NCI-H774 (cell line): ENCODE measurements at regions not wholly inside any gene's neighbourhood (a gene's known extent, or its start where the extent isn't known, plus 50 kb on each side); places are given as distances from the start of the nearest gene placed in this dataset.

ENCODE experiments used
- DNase-seq: peaks from one replicate; lab custom pipeline; 2025; lab: John Stamatoyannopoulos, UW

- no peak for DNase-seq
These were observed 191.5 kb upstream of the RFC3 start for GRCh38 chr13:33626407-33626806.

GRCh38 chr13:33628662-33629061, 189.3 kb upstream of the RFC3 start:
- DNase-seq = no peak

GRCh38 chr13:33629605-33630360, 188.2 kb upstream of the RFC3 start:
- no peak for DNase-seq

GRCh38 chr13:33633701-33634545, 184.0 kb upstream of the RFC3 start:
- no peak for DNase-seq

- DNase-seq = no peak
These were observed 183.4 kb upstream of the RFC3 start for GRCh38 chr13:33634546-33634982.

- DNase-seq = no peak
These were observed 181.7 kb upstream of the RFC3 start for GRCh38 chr13:33636243-33636642.

GRCh38 chr13:33636955-33637670, 180.8 kb upstream of the RFC3 start:
- DNase-seq = no peak

GRCh38 chr13:33637978-33638743, 179.8 kb upstream of the RFC3 start:
- DNase-seq = no peak

- no peak for DNase-seq
These were observed 178.8 kb upstream of the RFC3 start for GRCh38 chr13:33639158-33639557.

- DNase-seq = no peak
These were observed 178.3 kb upstream of the RFC3 start for GRCh38 chr13:33639626-33640080.

GRCh38 chr13:33640832-33641231, 177.1 kb upstream of the RFC3 start:
- no peak for DNase-seq

GRCh38 chr13:33642374-33643065, 175.4 kb upstream of the RFC3 start:
- DNase-seq = no peak

GRCh38 chr13:33644581-33645543, 173.1 kb upstream of the RFC3 start:
- DNase-seq = no peak

GRCh38 chr13:33645591-33646554, 172.1 kb upstream of the RFC3 start:
- no peak for DNase-seq

- DNase-seq = peak; percentile 45
These were observed 168.6 kb upstream of the RFC3 start for GRCh38 chr13:33649212-33649878.

GRCh38 chr13:33651766-33652165, 166.2 kb upstream of the RFC3 start:
- DNase-seq = no peak

GRCh38 chr13:33657274-33657673, 160.7 kb upstream of the RFC3 start:
- no peak for DNase-seq

GRCh38 chr13:33659466-33659865, 158.5 kb upstream of the RFC3 start:
- no peak for DNase-seq
